ENCODE measurements at regions not wholly inside any gene's neighbourhood (a gene's known extent, or its start where the extent isn't known, plus 50 kb on each side); places are given as distances from the start of the nearest gene placed in this dataset.

- no peak overlapping the region for H2AFZ ChIP-seq (ENCODE audit: low read length)
- H3K4me1 ChIP-seq (ENCODE audit: insufficient read depth, low read length, poor library complexity, severe bottlenecking), result no peaks in the 10 kb centered on the region
- no peak overlapping the region for H3K4me3 ChIP-seq (ENCODE audit: low read length, poor library complexity, severe bottlenecking)
- no peaks in the 10 kb centered on the region for H3F3A ChIP-seq (ENCODE audit: low read depth)
- H3K9ac ChIP-seq (ENCODE audit: low read depth, low read length, poor library complexity, severe bottlenecking), result no peak overlapping the region
- TF ChIP-seq EZH2phosphoT487 (IDR thresholded peaks at IDR 0.05; ENCODE audit: borderline replicate concordance), result no peak
- no peak for TF ChIP-seq CTCF (conservative IDR thresholded peaks at IDR 0.05; ENCODE audit: low read length)
- H3K9me2 ChIP-seq (replicated peaks; ENCODE audit: low read depth, low read length), result no peaks in the 10 kb centered on the region
- H3K4me2 ChIP-seq (ENCODE audit: low read depth, low read length, poor library complexity, severe bottlenecking), result no peak overlapping the region
- H4K20me1 ChIP-seq (ENCODE audit: insufficient read depth, low read length, poor library complexity, severe bottlenecking), result no peaks in the 10 kb centered on the region
- H3K27me3 ChIP-seq (ENCODE audit: insufficient read depth, low read length, poor library complexity, severe bottlenecking), result no peaks in the 10 kb centered on the region
- H3K79me2 ChIP-seq (ENCODE audit: insufficient read depth, low read length), result no peaks in the 10 kb centered on the region
- no peaks in the 10 kb centered on the region for H3K36me3 ChIP-seq (ENCODE audit: insufficient read depth, low read length)
- H3K9me3 ChIP-seq (ENCODE audit: insufficient read depth, low read depth, low read length), result no peaks in the 10 kb centered on the region
Observed at GRCh38 chr6:98274691-98275090, 559.7 kb upstream of the POU3F2 start.

- no peak overlapping the region for H3K4me3 ChIP-seq (ENCODE audit: low read length, poor library complexity, severe bottlenecking)
- no peaks in the 10 kb centered on the region for H3K27me3 ChIP-seq (ENCODE audit: insufficient read depth, low read length, poor library complexity, severe bottlenecking)
Observed at GRCh38 chr6:98280492-98280891, 553.9 kb upstream of the POU3F2 start.

GRCh38 chr6:98286620-98287019 is 547.8 kb upstream of the POU3F2 start:
- no peaks in the 10 kb centered on the region for H3K36me3 ChIP-seq (ENCODE audit: insufficient read depth, low read length)
- H3K79me2 ChIP-seq (ENCODE audit: insufficient read depth, low read length), result no peaks in the 10 kb centered on the region
- H3K9me3 ChIP-seq (ENCODE audit: insufficient read depth, low read depth, low read length), result no peaks in the 10 kb centered on the region
- no peaks in the 10 kb centered on the region for H4K20me1 ChIP-seq (ENCODE audit: insufficient read depth, low read length, poor library complexity, severe bottlenecking)
- no peaks in the 10 kb centered on the region for H3K9me2 ChIP-seq (replicated peaks; ENCODE audit: low read depth, low read length)
- no peaks in the 10 kb centered on the region for H3K4me1 ChIP-seq (ENCODE audit: insufficient read depth, low read length, poor library complexity, severe bottlenecking)
- H3K27me3 ChIP-seq (ENCODE audit: insufficient read depth, low read length, poor library complexity, severe bottlenecking), result no peaks in the 10 kb centered on the region
- no peak overlapping the region for H3K4me2 ChIP-seq (ENCODE audit: low read depth, low read length, poor library complexity, severe bottlenecking)
- no peaks in the 10 kb centered on the region for H3F3A ChIP-seq (ENCODE audit: low read depth)
- H3K9ac ChIP-seq (ENCODE audit: low read depth, low read length, poor library complexity, severe bottlenecking), result no peak overlapping the region
- no peak for TF ChIP-seq EZH2phosphoT487 (IDR thresholded peaks at IDR 0.05; ENCODE audit: borderline replicate concordance)
- no peak for TF ChIP-seq CTCF (conservative IDR thresholded peaks at IDR 0.05; ENCODE audit: low read length)
- H2AFZ ChIP-seq (ENCODE audit: low read length), result no peak overlapping the region
- no peak overlapping the region for H3K4me3 ChIP-seq (ENCODE audit: low read length, poor library complexity, severe bottlenecking)

More at GRCh38 chr6:98280492-98280891, 553.9 kb upstream of the POU3F2 start:
- no peak for TF ChIP-seq CTCF (conservative IDR thresholded peaks at IDR 0.05; ENCODE audit: low read length)
- TF ChIP-seq EZH2phosphoT487 (IDR thresholded peaks at IDR 0.05; ENCODE audit: borderline replicate concordance), result no peak
- Histone ChIP-seq H3F3A (ENCODE audit: low read depth) (no peaks in the 10 kb centered on the region), H3K9ac (ENCODE audit: low read depth, low read length, poor library complexity, severe bottlenecking) (no peak overlapping the region), H3K4me1 (ENCODE audit: insufficient read depth, low read length, poor library complexity, severe bottlenecking) (no peaks in the 10 kb centered on the region), H3K9me3 (ENCODE audit: insufficient read depth, low read depth, low read length) (no peaks in the 10 kb centered on the region), H3K36me3 (ENCODE audit: insufficient read depth, low read length) (no peaks in the 10 kb centered on the region), H3K79me2 (ENCODE audit: insufficient read depth, low read length) (no peaks in the 10 kb centered on the region), H2AFZ (ENCODE audit: low read length) (no peak overlapping the region), H3K9me2 (replicated peaks; ENCODE audit: low read depth, low read length) (no peaks in the 10 kb centered on the region), H3K4me2 (ENCODE audit: low read depth, low read length, poor library complexity, severe bottlenecking) (no peak overlapping the region), H4K20me1 (ENCODE audit: insufficient read depth, low read length, poor library complexity, severe bottlenecking) (no peaks in the 10 kb centered on the region)
